MM.1S (cell line): ENCODE measurements at regions not wholly inside any gene's neighbourhood (a gene's known extent, or its start where the extent isn't known, plus 50 kb on each side); places are given as distances from the start of the nearest gene placed in this dataset.

ENCODE experiments used
- DNase-seq: peaks from one replicate; pipeline ENCODE4 v3.0.0-alpha.2; 2015
- H2AFZ ChIP-seq: fragments of 300-600 bp; sonication (generic); 2 replicates; pipeline ENCODE4 v1.6.0; 2016; ENCODE audit warnings: antibody characterized with exemption, low read length
- H3F3A ChIP-seq: fragments of 300-600 bp; sonication (generic); 2 replicates; pipeline ENCODE4 v1.6.1; 2016; ENCODE audit warnings: mild to moderate bottlenecking, antibody characterized with exemption, low read length, moderate library complexity, mixed read lengths; ENCODE audit not compliant: insufficient read depth
- H3K27ac ChIP-seq: fragments of 300-600 bp; sonication (generic); 2 replicates; pipeline ENCODE4 v1.5.1; 2016; ENCODE audit warnings: mild to moderate bottlenecking, low read length
- H3K27me3 ChIP-seq: fragments of 300-600 bp; sonication (generic); replicated peaks from 2 replicates; pipeline ENCODE4 v1.6.0; 2016; ENCODE audit warnings: low read length; ENCODE audit not compliant: insufficient read depth
- H3K36me3 ChIP-seq: fragments of 300-600 bp; sonication (generic); replicated peaks from 2 replicates; pipeline ENCODE4 v1.6.1; 2016; ENCODE audit warnings: mild to moderate bottlenecking, low read length, mixed read lengths; ENCODE audit not compliant: insufficient read depth
- H3K4me1 ChIP-seq: fragments of 300-600 bp; sonication (generic); 2 replicates; pipeline ENCODE4 v1.6.1; 2016; ENCODE audit warnings: low read length, mixed read lengths
- H3K4me2 ChIP-seq: fragments of 300-600 bp; sonication (generic); 2 replicates; pipeline ENCODE4 v1.6.0; 2016; ENCODE audit warnings: low read depth, low read length
- H3K4me3 ChIP-seq: fragments of 300-600 bp; sonication (generic); 2 replicates; pipeline ENCODE4 v1.5.1; 2016; ENCODE audit warnings: low read length, mixed read lengths
- H3K79me2 ChIP-seq: fragments of 300-600 bp; sonication (generic); 2 replicates; pipeline ENCODE4 v1.6.1; 2016; ENCODE audit warnings: mixed run types, low read length, mixed read lengths
- H3K9ac ChIP-seq: fragments of 300-600 bp; sonication (generic); 2 replicates; pipeline ENCODE4 v1.6.1; 2016; ENCODE audit warnings: low read length, mixed read lengths
- H3K9me2 ChIP-seq: fragments of 300-600 bp; sonication (generic); replicated peaks from 2 replicates; pipeline ENCODE4 v1.6.1; 2016; ENCODE audit warnings: mild to moderate bottlenecking, low read length, mixed read lengths; ENCODE audit not compliant: insufficient read depth
- H3K9me3 ChIP-seq: fragments of 300-600 bp; sonication (generic); replicated peaks from 2 replicates; pipeline ENCODE4 v1.6.1; 2016; ENCODE audit warnings: mild to moderate bottlenecking, low read length, mixed read lengths; ENCODE audit not compliant: insufficient read depth
- H4K20me1 ChIP-seq: fragments of 300-600 bp; sonication (generic); 2 replicates; pipeline ENCODE4 v1.6.1; 2016; ENCODE audit warnings: mild to moderate bottlenecking, low read length, moderate library complexity, mixed read lengths; ENCODE audit not compliant: insufficient read depth
- EZH2 ChIP-seq: fragments of 300-600 bp; sonication (generic); optimal IDR thresholded peaks from 2 replicates; pipeline ENCODE3; 2017; ENCODE audit warnings: low read depth, mild to moderate bottlenecking, antibody characterized with exemption, low read length, mixed read lengths
- EZH2phosphoT487 ChIP-seq: fragments of 300-600 bp; sonication (generic); IDR thresholded peaks from 2 replicates; pipeline ENCODE4 v1.6.1; 2018; ENCODE audit warnings: antibody characterized with exemption, low read length
- TF ChIP-seq, protein P1 (sequence below): fragments of 300-600 bp; sonication (generic); IDR thresholded peaks from 2 replicates; pipeline ENCODE4 v1.5.1; 2016; ENCODE audit warnings: antibody characterized with exemption, low read length, mixed read lengths

DNA sequence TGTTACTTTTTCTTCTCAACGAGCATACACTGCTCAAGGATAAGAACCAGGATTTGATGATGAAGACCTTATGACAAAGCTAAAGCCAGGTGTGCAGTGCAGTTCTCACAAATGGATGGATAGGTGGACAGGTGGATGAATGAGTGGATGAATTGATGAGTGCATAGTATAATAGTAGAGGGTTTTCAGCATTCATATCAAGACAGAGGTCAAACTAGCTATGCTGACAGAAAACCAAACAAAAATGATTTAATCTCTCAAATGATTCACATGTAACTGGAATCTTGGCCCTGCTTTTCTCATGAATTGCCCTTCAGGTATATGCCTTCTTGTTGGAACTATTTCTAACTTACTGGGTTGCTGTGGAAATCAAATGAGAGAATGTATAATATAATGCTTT is 240.9 kb downstream of the BCAT1 start:
- H3K4me2 ChIP-seq: no peak overlapping the region
- H3K9ac ChIP-seq: no peak overlapping the region
- no peaks in the 10 kb centered on the region for H3K27me3 ChIP-seq
- H3F3A ChIP-seq: peaks cover 9% of the 10 kb centered on the region
- no peak overlapping the region for H2AFZ ChIP-seq
- H3K36me3 ChIP-seq: no peaks in the 10 kb centered on the region
- TF ChIP-seq, protein P1, sequence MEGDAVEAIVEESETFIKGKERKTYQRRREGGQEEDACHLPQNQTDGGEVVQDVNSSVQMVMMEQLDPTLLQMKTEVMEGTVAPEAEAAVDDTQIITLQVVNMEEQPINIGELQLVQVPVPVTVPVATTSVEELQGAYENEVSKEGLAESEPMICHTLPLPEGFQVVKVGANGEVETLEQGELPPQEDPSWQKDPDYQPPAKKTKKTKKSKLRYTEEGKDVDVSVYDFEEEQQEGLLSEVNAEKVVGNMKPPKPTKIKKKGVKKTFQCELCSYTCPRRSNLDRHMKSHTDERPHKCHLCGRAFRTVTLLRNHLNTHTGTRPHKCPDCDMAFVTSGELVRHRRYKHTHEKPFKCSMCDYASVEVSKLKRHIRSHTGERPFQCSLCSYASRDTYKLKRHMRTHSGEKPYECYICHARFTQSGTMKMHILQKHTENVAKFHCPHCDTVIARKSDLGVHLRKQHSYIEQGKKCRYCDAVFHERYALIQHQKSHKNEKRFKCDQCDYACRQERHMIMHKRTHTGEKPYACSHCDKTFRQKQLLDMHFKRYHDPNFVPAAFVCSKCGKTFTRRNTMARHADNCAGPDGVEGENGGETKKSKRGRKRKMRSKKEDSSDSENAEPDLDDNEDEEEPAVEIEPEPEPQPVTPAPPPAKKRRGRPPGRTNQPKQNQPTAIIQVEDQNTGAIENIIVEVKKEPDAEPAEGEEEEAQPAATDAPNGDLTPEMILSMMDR: no peak
- TF ChIP-seq EZH2phosphoT487 (no peak), EZH2 (no peak)
- no peaks in the 10 kb centered on the region for H3K9me2 ChIP-seq
- H3K4me1 ChIP-seq: peaks cover 25% of the 10 kb centered on the region
- H3K9me3 ChIP-seq: no peaks in the 10 kb centered on the region
- H3K79me2 ChIP-seq: no peaks in the 10 kb centered on the region
- no peak overlapping the region for H3K4me3 ChIP-seq
- H3K27ac ChIP-seq: no peak overlapping the region
- no peak for DNase-seq
- no peaks in the 10 kb centered on the region for H4K20me1 ChIP-seq

DNA sequence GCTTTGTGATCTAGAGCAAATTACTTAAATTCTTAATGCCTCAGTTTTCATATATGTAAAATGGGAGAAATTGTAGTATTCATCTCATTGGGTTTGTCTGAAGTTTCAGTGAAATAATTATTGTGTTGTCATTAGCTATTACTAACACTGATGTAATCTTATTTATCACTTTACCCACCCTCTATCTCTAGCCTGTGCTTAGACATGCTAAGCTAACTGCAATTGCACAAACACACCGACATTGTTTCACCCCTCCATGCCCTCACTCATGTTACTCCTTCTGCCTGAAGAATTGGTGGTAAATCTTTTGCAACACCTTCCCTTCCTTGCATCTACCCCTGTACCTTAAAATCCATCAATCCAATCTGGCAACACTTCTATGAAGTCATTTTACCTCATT is 241.6 kb downstream of the BCAT1 start:
- Histone ChIP-seq H3K9me3 (no peaks in the 10 kb centered on the region), H3K4me1 (peaks cover 25% of the 10 kb centered on the region), H3K36me3 (no peaks in the 10 kb centered on the region), H2AFZ (no peak overlapping the region), H3K4me2 (no peak overlapping the region), H3K27me3 (no peaks in the 10 kb centered on the region), H3K4me3 (no peak overlapping the region), H3K79me2 (no peaks in the 10 kb centered on the region), H3F3A (peaks cover 9% of the 10 kb centered on the region), H3K9me2 (no peaks in the 10 kb centered on the region), H3K27ac (no peak overlapping the region), H4K20me1 (no peaks in the 10 kb centered on the region), H3K9ac (no peak overlapping the region)
- DNase-seq: no peak
- TF ChIP-seq EZH2phosphoT487: no peak
- TF ChIP-seq EZH2: no peak
- TF ChIP-seq, protein P1: no peak

DNA sequence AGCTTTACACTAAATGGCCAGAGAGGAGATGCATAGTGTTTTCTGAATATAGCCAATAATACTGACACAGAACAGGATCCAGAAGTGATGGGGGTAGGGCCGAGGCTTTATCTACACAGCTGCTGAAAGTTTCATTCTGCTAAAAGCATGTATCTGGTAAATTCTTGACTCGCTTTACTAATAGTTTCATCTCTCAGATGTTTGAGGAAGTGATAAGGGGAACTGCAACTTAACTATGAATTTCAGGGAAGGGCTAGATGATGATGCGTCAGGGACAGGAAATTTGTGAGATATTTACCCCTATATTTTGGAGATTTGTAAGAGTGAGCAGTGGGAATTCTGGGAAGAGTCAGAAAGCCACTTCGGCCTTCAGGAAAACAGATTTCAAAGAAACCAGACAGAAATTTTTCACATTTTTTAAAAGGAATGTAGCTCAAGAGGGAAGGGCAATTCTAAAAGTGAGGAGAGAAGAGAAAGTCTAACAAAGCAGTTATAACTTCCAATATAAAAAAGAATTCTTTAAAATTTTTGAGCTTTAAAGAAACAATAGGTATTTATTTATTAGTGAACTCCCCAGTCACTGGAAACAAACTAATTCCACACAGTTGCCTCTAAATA is 243.1 kb downstream of the BCAT1 start:
- Histone ChIP-seq H3F3A (peaks cover 9% of the 10 kb centered on the region), H2AFZ (no peak overlapping the region), H4K20me1 (no peaks in the 10 kb centered on the region), H3K9me2 (no peaks in the 10 kb centered on the region), H3K27ac (peak overlapping the region; percentile 72), H3K4me2 (peak overlapping the region; percentile 76), H3K9me3 (no peaks in the 10 kb centered on the region), H3K4me3 (0 out of 2 replicates have a peak overlapping the region, but pooled peaks have one; percentile 10), H3K79me2 (no peaks in the 10 kb centered on the region), H3K36me3 (no peaks in the 10 kb centered on the region), H3K27me3 (no peaks in the 10 kb centered on the region), H3K4me1 (peaks cover 25% of the 10 kb centered on the region), H3K9ac (no peak overlapping the region)
- DNase-seq: peak; percentile 82
- TF ChIP-seq EZH2phosphoT487 (no peak), EZH2 (no peak)
- TF ChIP-seq, protein P1: no peak
